HAP-1 (cell line): ENCODE measurements at regions not wholly inside any gene's neighbourhood (a gene's known extent, or its start where the extent isn't known, plus 50 kb on each side); places are given as distances from the start of the nearest gene placed in this dataset.

Experiments used
- DNase-seq, 2 experiments: peaks; one replicate each; pipeline ENCODE4 v3.0.0-alpha.2; 2016 to 2020; ENCODE audit warnings: low spot score in 2 of 2
- H3K27me3 ChIP-seq: fragments of 250-450 bp; sonication (Bioruptor Pico); 2 replicates; pipeline ENCODE4 v1.5.1; 2020; ENCODE audit warnings: low read depth, mild to moderate bottlenecking, moderate library complexity
- H3K36me3 ChIP-seq: fragments of 250-450 bp; sonication (Bioruptor Pico); replicated peaks from 2 replicates; pipeline ENCODE4 v1.5.1; 2020; ENCODE audit warnings: mild to moderate bottlenecking
- H3K4me1 ChIP-seq: fragments of 250-450 bp; sonication (Bioruptor Pico); 2 replicates; pipeline ENCODE4 v1.5.1; 2020; ENCODE audit warnings: mild to moderate bottlenecking
- H3K4me3 ChIP-seq: fragments of 250-450 bp; sonication (Bioruptor Pico); 2 replicates; pipeline ENCODE4 v1.5.1; 2020; ENCODE audit warnings: mild to moderate bottlenecking, moderate library complexity
- H3K9me3 ChIP-seq: fragments of 250-450 bp; sonication (Bioruptor Pico); 2 replicates; pipeline ENCODE4 v1.5.1; 2020; ENCODE audit warnings: mild to moderate bottlenecking, moderate library complexity
- in situ Hi-C: fragments of 300-500 bp; cut with MboI; formaldehyde crosslinking; loops from 3 replicates; pipeline ENCODE4 v1.14.3; 2020; ENCODE audit warnings: low sequenced_read_pairs, inconsistent platforms, mixed read lengths

GRCh38 chr5:4544049-4544670 is 596.0 kb upstream of the ADAMTS16 start:
- no peak overlapping the region for H3K4me3 ChIP-seq
- H3K9me3 ChIP-seq, result no peaks in the 10 kb centered on the region
- no peak for DNase-seq
- in situ Hi-C loops, result no loop called here
- no peaks in the 10 kb centered on the region for H3K27me3 ChIP-seq
- H3K4me1 ChIP-seq, result no peaks in the 10 kb centered on the region
- no peaks in the 10 kb centered on the region for H3K36me3 ChIP-seq

GRCh38 chr5:4547547-4547946 is 592.6 kb upstream of the ADAMTS16 start:
- DNase-seq, result no peak
- H3K4me1 ChIP-seq, result no peaks in the 10 kb centered on the region

DNA sequence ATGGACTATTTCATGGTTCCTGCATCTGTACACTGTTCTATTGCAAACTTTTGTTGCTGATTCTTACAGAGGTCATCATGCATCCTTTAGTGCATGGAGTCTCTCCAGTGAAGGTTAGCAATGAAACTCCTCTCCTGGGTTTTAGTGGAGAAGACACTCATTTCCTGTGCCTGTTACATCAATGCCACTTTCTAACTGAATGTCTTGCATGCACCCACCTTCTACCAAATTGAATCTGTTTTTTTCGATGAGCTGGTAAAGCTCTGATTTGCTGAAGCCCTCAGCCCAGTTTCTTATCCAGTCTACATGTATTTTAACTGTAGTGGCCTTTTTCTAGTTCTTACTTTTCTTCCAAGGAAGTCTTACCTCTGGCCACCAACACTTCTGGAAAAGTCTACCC is 591.8 kb upstream of the ADAMTS16 start:
- in situ Hi-C loops, result no loop called here
- no peaks in the 10 kb centered on the region for H3K4me1 ChIP-seq
- no peak for DNase-seq

More at GRCh38 chr5:4547547-4547946, 592.6 kb upstream of the ADAMTS16 start:
- no peaks in the 10 kb centered on the region for H3K9me3 ChIP-seq
- H3K4me3 ChIP-seq, result no peak overlapping the region
- no peaks in the 10 kb centered on the region for H3K27me3 ChIP-seq
- H3K36me3 ChIP-seq, result no peaks in the 10 kb centered on the region
- in situ Hi-C loops, result no loop called here

GRCh38 chr5:4549351-4549750 is 590.8 kb upstream of the ADAMTS16 start:
- H3K36me3 ChIP-seq, result no peaks in the 10 kb centered on the region
- in situ Hi-C loops, result no loop called here
- no peak for DNase-seq
- H3K4me3 ChIP-seq, result no peak overlapping the region
- no peaks in the 10 kb centered on the region for H3K27me3 ChIP-seq
- no peaks in the 10 kb centered on the region for H3K4me1 ChIP-seq
- no peaks in the 10 kb centered on the region for H3K9me3 ChIP-seq

More for the DNA sequence above, 591.8 kb upstream of the ADAMTS16 start:
- Histone ChIP-seq H3K9me3 (no peaks in the 10 kb centered on the region), H3K36me3 (no peaks in the 10 kb centered on the region), H3K4me3 (no peak overlapping the region), H3K27me3 (no peaks in the 10 kb centered on the region)

DNA sequence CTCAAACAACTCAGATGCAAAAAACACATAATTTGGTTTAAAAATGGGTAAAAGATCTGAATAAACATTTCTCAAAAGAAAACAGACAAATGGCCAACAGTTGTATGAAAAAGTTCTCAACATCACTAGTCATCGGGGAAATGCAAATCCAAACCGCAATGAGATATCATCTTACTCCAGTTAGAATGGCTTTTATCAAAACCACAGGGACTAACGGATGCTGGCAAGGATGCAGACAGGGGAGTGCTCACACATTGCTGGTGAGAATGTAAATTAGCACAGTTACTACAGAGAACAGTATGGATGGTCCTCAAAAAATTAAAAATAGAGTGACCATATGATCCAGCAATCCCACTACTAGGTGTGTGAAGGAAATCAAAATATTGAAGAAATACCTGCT is 589.1 kb upstream of the ADAMTS16 start:
- DNase-seq, result no peak
- H3K4me3 ChIP-seq, result no peak overlapping the region
- H3K4me1 ChIP-seq, result no peaks in the 10 kb centered on the region
- H3K9me3 ChIP-seq, result no peaks in the 10 kb centered on the region
- no peaks in the 10 kb centered on the region for H3K36me3 ChIP-seq
- H3K27me3 ChIP-seq, result no peaks in the 10 kb centered on the region
- in situ Hi-C loops, result no loop called here

DNA sequence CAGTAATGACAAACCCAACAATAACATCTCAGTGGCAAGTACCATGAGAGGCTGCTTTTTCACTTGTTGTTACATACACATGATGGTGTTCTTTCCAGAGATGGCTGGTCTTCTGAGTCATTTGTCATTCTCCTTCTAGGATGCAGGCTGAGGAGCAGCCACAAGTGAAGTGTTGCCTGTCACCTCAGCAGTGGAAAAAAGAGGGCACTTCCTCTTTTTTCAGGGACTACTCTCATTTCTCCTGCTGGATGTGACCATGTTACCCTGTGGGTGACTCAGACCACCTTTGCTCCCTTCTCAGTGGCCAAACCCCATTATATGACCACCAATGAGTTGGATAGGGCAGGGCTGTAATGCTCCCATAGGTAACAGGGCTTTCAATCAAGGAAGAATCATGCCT is 587.0 kb upstream of the ADAMTS16 start:
- Histone ChIP-seq H3K36me3 (no peaks in the 10 kb centered on the region), H3K4me1 (no peaks in the 10 kb centered on the region), H3K27me3 (no peaks in the 10 kb centered on the region), H3K4me3 (no peak overlapping the region), H3K9me3 (no peaks in the 10 kb centered on the region; the same call in 1 of the 2 replicates)
- no peak for DNase-seq
- in situ Hi-C loops, result no loop called here

DNA sequence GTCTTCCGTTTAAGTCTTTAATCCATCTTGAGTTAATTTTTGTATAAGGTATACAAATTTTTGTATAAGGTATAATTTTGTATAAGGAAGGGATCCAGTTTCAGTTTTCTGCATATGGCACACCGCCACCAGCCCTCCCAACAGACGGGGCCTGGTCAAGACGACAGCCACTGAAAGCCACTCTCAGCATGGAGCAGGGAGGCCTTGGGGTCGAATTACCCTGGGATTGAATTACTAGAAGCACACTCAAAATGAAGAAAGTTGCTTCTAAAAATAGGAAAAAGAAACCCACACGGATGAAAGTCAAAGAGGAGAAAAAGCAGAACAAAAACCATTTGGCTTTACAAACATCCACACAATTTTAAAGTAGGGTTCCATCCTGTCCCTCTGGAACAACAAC is 586.2 kb upstream of the ADAMTS16 start:
- no peaks in the 10 kb centered on the region for H3K36me3 ChIP-seq
- H3K4me1 ChIP-seq, result no peaks in the 10 kb centered on the region
- DNase-seq, result no peak
- no peaks in the 10 kb centered on the region; the same call in none of the 2 replicates for H3K9me3 ChIP-seq
- in situ Hi-C loops, result no loop called here
- no peak overlapping the region for H3K4me3 ChIP-seq
- no peaks in the 10 kb centered on the region for H3K27me3 ChIP-seq

DNA sequence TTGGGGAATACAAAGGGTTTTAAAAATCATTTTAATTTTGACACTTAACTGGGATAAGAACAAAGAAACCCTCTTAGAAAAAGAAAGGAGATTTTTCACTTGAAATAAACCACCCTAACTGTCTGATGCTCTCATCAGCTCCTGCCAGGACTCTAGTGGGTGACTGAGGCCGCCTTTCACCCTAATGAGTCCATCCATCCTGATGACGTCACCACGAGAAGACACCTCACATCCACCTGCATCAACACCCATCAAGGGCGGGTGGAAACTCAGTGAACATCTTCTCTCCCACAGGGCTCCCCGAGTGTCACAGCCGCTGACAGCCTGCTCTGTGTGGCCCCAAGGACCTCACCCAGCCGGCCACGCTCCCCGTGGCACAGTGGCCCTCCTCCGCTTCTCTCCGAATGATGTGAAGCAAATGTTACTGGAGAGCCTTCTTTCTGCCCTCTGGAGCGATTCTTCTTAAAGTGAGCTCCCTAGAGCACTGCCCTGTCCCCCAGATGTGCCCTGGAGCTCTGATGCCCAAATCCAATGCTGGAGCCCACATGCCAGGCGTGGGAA is 584.3 kb upstream of the ADAMTS16 start:
- Histone ChIP-seq H3K9me3 (no peaks in the 10 kb centered on the region; the same call in none of the 2 replicates), H3K27me3 (no peaks in the 10 kb centered on the region), H3K36me3 (no peaks in the 10 kb centered on the region), H3K4me3 (no peak overlapping the region), H3K4me1 (no peaks in the 10 kb centered on the region)
- DNase-seq, result no peak
- in situ Hi-C loops, result no loop called here

DNA sequence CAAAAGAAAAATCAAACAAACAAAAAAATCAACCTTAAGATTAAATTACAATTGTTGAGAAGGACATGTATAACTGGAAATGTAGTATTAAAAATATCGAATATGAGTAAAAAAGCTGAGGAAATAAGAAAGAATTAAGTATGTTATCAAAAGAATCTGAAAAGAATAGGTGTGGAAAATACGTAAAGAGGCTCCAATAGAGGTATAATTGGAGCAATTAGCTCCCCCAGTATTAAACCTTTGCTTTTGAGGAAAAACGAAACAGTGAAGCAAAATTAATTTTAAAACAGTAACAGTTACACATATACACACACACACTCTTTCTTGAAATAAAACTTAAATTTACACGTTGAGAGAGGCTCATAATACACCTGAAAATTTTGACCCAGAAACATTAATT is 578.7 kb upstream of the ADAMTS16 start:
- Histone ChIP-seq H3K4me3 (no peak overlapping the region), H3K4me1 (no peaks in the 10 kb centered on the region), H3K27me3 (no peaks in the 10 kb centered on the region), H3K9me3 (peaks cover 2% of the 10 kb centered on the region), H3K36me3 (no peaks in the 10 kb centered on the region)
- in situ Hi-C loops, result no loop called here
- no peak for DNase-seq

GRCh38 chr5:4563400-4563799 is 576.7 kb upstream of the ADAMTS16 start:
- Histone ChIP-seq H3K36me3 (no peaks in the 10 kb centered on the region), H3K4me3 (no peak overlapping the region), H3K9me3 (peaks cover 2% of the 10 kb centered on the region), H3K4me1 (no peaks in the 10 kb centered on the region), H3K27me3 (no peaks in the 10 kb centered on the region)
- in situ Hi-C loops, result no loop called here
- DNase-seq, result no peak

DNA sequence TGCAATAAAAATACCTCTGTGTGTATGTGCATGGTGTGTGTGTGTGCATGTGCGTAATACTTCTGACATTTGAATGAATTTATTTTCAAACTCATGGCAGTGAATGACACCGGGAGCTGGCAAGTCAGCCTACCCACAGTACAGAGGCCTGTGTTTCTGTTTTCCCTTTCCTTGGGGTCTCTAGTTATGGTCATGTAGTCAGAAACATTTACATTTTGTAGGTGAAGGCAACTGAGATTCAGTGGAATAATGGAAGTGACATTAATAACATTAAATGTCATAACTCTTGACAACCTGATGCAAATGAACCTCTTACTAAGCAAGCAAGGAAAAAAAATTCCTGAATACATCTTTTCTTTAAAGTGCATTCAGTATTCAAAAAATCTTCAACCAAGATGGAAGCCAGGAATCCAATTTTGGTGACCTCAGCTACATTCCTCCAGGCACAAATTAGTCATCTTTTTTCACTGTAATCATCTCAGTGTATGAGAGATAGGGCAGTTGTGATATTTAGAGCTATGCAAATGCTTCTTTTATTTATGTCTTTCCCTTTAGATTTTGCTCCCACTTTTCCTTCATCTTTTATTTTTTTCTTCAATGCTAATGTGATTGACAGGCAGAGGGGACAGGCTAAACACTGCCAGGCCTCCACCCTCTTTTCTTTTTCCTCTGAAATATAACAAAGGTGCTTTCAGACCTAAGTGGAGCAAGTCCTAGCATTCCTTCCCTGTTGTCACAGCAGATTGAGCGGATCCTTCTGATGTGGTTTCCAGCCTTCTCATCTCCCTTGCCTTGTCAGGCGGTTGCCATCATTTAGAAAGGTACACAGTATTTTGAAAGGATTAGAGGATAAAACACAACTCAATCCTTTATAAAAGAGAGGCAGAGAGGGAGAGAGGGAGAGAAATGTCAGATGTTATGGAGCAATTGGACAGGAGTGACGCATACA is 569.8 kb upstream of the ADAMTS16 start:
- in situ Hi-C loops, result no loop called here

GRCh38 chr5:4571248-4571948 is 568.7 kb upstream of the ADAMTS16 start:
- Histone ChIP-seq H3K4me1 (no peaks in the 10 kb centered on the region), H3K4me3 (no peak overlapping the region), H3K9me3 (no peaks in the 10 kb centered on the region), H3K27me3 (no peaks in the 10 kb centered on the region), H3K36me3 (no peaks in the 10 kb centered on the region)
- no peak for DNase-seq
- in situ Hi-C loops, result no loop called here

More for the DNA sequence above, 569.8 kb upstream of the ADAMTS16 start:
- Histone ChIP-seq H3K27me3 (no peaks in the 10 kb centered on the region), H3K36me3 (no peaks in the 10 kb centered on the region), H3K4me1 (no peaks in the 10 kb centered on the region), H3K9me3 (no peaks in the 10 kb centered on the region), H3K4me3 (no peak overlapping the region)
- no peak for DNase-seq

DNA sequence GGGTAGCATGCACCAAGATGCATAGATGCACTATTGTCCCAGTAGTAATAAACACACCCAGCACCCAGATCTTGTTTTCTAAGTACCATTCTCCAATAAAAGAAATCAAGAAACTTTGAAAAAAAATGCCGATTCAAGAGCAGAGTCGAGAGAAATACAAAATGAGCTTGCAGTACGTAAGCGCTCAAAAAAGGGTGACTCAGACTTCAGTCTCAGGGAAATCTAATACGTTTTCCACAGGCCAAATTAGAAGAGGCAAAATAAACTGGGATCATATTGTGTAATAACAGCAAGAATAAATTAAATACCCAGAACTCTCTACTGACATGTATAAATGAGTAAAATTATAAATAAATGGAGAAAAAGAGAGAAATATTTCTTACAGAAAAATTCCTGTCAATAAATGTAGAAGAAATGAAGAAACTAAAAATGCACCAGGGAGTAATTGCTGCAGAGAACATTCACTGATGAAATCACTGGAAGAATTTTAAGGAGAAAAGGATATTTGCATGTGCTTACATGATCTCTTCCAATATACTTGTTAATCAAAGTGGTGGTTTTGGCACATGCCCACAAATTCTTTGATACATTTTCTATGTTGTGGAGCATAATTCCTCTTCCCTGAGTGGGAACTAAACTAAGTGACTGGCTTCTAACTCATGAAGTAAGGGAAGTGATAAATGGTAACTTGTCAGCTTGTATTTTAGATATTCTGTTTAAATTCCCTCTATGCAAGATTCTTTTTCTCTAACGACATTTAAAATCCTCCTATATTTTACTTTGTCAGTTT is 567.6 kb upstream of the ADAMTS16 start:
- DNase-seq, result no peak
- Histone ChIP-seq H3K36me3 (no peaks in the 10 kb centered on the region), H3K4me3 (no peak overlapping the region), H3K9me3 (no peaks in the 10 kb centered on the region), H3K4me1 (no peaks in the 10 kb centered on the region), H3K27me3 (no peaks in the 10 kb centered on the region)
- in situ Hi-C loops, result no loop called here
